PC-3 (cell line): ENCODE measurements at regions not wholly inside any gene's neighbourhood (a gene's known extent, or its start where the extent isn't known, plus 50 kb on each side); places are given as distances from the start of the nearest gene placed in this dataset.

Source experiments
- ATAC-seq: fragments of 200-7000 bp; cut with Tn5 transposase; 2 replicates; pipeline ENCODE4 v1.9.1; 2020; ENCODE audit warnings: mild to moderate bottlenecking, moderate library complexity
- BruUV-seq: library from RNA; stranded (reverse); fragments of 400-500 nt; replicated peaks from 2 replicates; lab custom pipeline; 2021; lab: Mats Ljungman, UMichigan
- CTCF ChIA-PET: fragments of 300-600 bp; sonication (Branson Sonifier 250); formaldehyde crosslinking; loops from one replicate; lab custom pipeline; 2022; ENCODE audit warnings: antibody characterized with exemption; lab: Charles Lee
- POLR2A ChIA-PET: fragments of 300-600 bp; sonication (Branson Sonifier 250); formaldehyde crosslinking; loops from one replicate; lab custom pipeline; 2022; ENCODE audit warnings: antibody characterized with exemption; ENCODE audit not compliant: unreplicated experiment; lab: Charles Lee
- DNase-seq: peaks from one replicate; pipeline ENCODE4 v3.0.0-alpha.2; 2015
- H2AFZ ChIP-seq: fragments of 300-600 bp; sonication (generic); 2 replicates; pipeline ENCODE4 v1.6.0; 2016; ENCODE audit warnings: antibody characterized with exemption, low read length
- H3F3A ChIP-seq: fragments of 300-600 bp; sonication (generic); one replicate; pipeline ENCODE4 v1.6.0; 2017; ENCODE audit warnings: antibody characterized with exemption, low read length, control low read depth, mild to moderate bottlenecking; ENCODE audit not compliant: unreplicated experiment
- H3K27ac ChIP-seq: fragments of 300-600 bp; sonication (generic); 2 replicates; pipeline ENCODE4 v1.5.1; 2016; ENCODE audit warnings: mild to moderate bottlenecking, low read length
- H3K27me3 ChIP-seq: fragments of 300-600 bp; sonication (generic); 2 replicates; pipeline ENCODE4 v1.6.1; 2016; ENCODE audit warnings: low read length, mixed read lengths
- H3K36me3 ChIP-seq: fragments of 300-600 bp; sonication (generic); 2 replicates; pipeline ENCODE4 v1.6.1; 2016; ENCODE audit warnings: low read depth, mixed run types, low read length, mixed read lengths
- H3K4me1 ChIP-seq: fragments of 300-600 bp; sonication (generic); 2 replicates; pipeline ENCODE4 v1.5.1; 2016; ENCODE audit warnings: low read length; ENCODE audit not compliant: insufficient read depth
- H3K4me2 ChIP-seq: fragments of 300-600 bp; sonication (generic); 2 replicates; pipeline ENCODE4 v1.6.0; 2016; ENCODE audit warnings: low read length
- H3K4me3 ChIP-seq: fragments of 300-600 bp; sonication (generic); 2 replicates; pipeline ENCODE4 v1.5.1; 2016; ENCODE audit warnings: mild to moderate bottlenecking, low read length, mixed read lengths
- H3K79me2 ChIP-seq: fragments of 300-600 bp; sonication (generic); 2 replicates; pipeline ENCODE4 v1.6.1; 2017; ENCODE audit warnings: low read length, mixed read lengths
- H3K9ac ChIP-seq: fragments of 300-600 bp; sonication (generic); 2 replicates; pipeline ENCODE4 v1.6.0; 2016; ENCODE audit warnings: mild to moderate bottlenecking, low read length
- H3K9me2 ChIP-seq: fragments of 300-600 bp; sonication (generic); replicated peaks from 2 replicates; pipeline ENCODE4 v1.6.1; 2016; ENCODE audit warnings: mixed run types, low read length, mixed read lengths
- H3K9me3 ChIP-seq: fragments of 300-600 bp; sonication (generic); 2 replicates; pipeline ENCODE4 v1.6.1; 2016; ENCODE audit warnings: low read length, mixed read lengths
- H4K20me1 ChIP-seq: fragments of 300-600 bp; sonication (generic); 2 replicates; pipeline ENCODE4 v1.6.1; 2016; ENCODE audit warnings: low read length, mixed read lengths
- EZH2 ChIP-seq: fragments of 300-600 bp; sonication (generic); IDR thresholded peaks from one replicate; pipeline ENCODE4 v1.6.1; 2017; ENCODE audit warnings: antibody characterized with exemption, mild to moderate bottlenecking, low read length; ENCODE audit not compliant: unreplicated experiment
- EZH2phosphoT487 ChIP-seq: fragments of 300-600 bp; sonication (generic); IDR thresholded peaks from 2 replicates; pipeline ENCODE4 v1.6.1; 2018; ENCODE audit warnings: mild to moderate bottlenecking, antibody characterized with exemption, low read length, borderline replicate concordance
- intact Hi-C: fragments of 100-400 bp; cut with micrococcal nuclease; formaldehyde crosslinking; loops from 2 replicates; pipeline ENCODE4 v1.9.0; 2023
- TF ChIP-seq, protein P1 (sequence below): fragments of 300-600 bp; sonication (generic); conservative IDR thresholded peaks from 2 replicates; pipeline ENCODE4 v1.5.1; 2017; ENCODE audit warnings: antibody characterized with exemption, low read depth, mild to moderate bottlenecking, low read length

DNA sequence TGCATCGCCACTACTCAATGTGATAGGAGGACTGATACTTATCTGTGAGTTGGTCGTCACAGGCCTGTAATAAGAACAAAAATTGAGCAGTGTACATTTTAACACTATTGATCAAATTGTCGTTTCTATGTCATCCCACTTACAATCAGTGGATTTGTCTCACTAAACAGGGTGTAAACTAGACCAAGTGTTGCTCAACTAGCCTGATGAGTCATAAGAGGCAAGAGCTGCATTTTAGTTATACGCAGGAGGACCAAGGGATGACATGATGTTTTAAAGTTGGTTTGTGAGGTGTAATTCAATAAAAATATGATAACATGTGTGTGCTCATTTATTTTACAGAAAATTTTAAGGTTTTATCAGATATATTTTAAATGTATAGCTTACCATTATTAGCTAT, 1239.2 kb downstream of the REEP3 start:
- BruUV-seq, result no TSS peak
- H3F3A ChIP-seq, result no peaks in the 10 kb centered on the region
- intact Hi-C loops, result loop anchor here (10.0 kb wide), 1 partner anchor 56 kb away; no protein-coding TSS in a partner anchor
- H3K9ac ChIP-seq, result no peak overlapping the region
- peak; percentile 37; the same call in 1 of the 2 replicates for ATAC-seq
- no peaks in the 10 kb centered on the region for H3K4me1 ChIP-seq
- ChIA-PET CTCF (no interaction called here), POLR2A (no interaction called here)
- no peaks in the 10 kb centered on the region for H4K20me1 ChIP-seq
- H3K27ac ChIP-seq, result no peak overlapping the region
- H3K9me3 ChIP-seq, result no peaks in the 10 kb centered on the region
- H3K4me3 ChIP-seq, result no peak overlapping the region
- H3K4me2 ChIP-seq, result no peak overlapping the region
- TF ChIP-seq EZH2phosphoT487 (no peak), EZH2 (no peak)
- TF ChIP-seq, protein P1, sequence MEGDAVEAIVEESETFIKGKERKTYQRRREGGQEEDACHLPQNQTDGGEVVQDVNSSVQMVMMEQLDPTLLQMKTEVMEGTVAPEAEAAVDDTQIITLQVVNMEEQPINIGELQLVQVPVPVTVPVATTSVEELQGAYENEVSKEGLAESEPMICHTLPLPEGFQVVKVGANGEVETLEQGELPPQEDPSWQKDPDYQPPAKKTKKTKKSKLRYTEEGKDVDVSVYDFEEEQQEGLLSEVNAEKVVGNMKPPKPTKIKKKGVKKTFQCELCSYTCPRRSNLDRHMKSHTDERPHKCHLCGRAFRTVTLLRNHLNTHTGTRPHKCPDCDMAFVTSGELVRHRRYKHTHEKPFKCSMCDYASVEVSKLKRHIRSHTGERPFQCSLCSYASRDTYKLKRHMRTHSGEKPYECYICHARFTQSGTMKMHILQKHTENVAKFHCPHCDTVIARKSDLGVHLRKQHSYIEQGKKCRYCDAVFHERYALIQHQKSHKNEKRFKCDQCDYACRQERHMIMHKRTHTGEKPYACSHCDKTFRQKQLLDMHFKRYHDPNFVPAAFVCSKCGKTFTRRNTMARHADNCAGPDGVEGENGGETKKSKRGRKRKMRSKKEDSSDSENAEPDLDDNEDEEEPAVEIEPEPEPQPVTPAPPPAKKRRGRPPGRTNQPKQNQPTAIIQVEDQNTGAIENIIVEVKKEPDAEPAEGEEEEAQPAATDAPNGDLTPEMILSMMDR, result no peak
- no peaks in the 10 kb centered on the region for H3K9me2 ChIP-seq
- no peaks in the 10 kb centered on the region for H3K36me3 ChIP-seq
- no peak overlapping the region for H2AFZ ChIP-seq
- H3K79me2 ChIP-seq, result no peaks in the 10 kb centered on the region
- DNase-seq, result peak; percentile 62
- no peaks in the 10 kb centered on the region for H3K27me3 ChIP-seq

DNA sequence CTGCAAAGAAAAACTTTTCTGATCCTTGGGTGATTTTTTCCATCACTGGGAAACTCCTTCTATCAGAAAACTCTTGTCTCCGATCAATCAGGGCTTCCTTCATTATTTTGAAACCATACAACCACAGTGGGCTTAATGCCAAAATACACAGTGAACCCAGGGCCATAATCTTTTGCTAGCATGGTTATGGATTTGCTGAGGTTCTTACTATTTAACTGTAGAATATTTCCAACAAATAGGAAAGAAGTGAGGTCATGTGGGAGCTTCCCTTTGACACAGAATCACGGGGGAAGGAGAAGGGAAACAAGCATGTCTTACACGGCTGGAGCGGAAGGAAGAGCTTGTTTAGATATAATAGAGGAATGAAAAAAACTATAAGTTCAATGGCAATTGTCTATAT, 1241.7 kb downstream of the REEP3 start:
- CTCF ChIA-PET, result no interaction called here
- Histone ChIP-seq H3K9ac (no peak overlapping the region), H2AFZ (no peak overlapping the region), H3K9me2 (no peaks in the 10 kb centered on the region), H3K4me2 (no peak overlapping the region), H3K79me2 (no peaks in the 10 kb centered on the region), H3K27ac (no peak overlapping the region), H3F3A (no peaks in the 10 kb centered on the region), H3K27me3 (no peaks in the 10 kb centered on the region), H3K4me1 (no peaks in the 10 kb centered on the region), H3K4me3 (no peak overlapping the region), H3K36me3 (no peaks in the 10 kb centered on the region), H4K20me1 (no peaks in the 10 kb centered on the region), H3K9me3 (no peaks in the 10 kb centered on the region)
- intact Hi-C loops, result loop anchor here (10.0 kb wide), 1 partner anchor 58 kb away; no protein-coding TSS in a partner anchor
- no peak for ATAC-seq
- POLR2A ChIA-PET, result no interaction called here
- TF ChIP-seq EZH2, result no peak
- no peak for TF ChIP-seq EZH2phosphoT487
- TF ChIP-seq, protein P1, result no peak
- DNase-seq, result no peak
- no TSS peak for BruUV-seq

DNA sequence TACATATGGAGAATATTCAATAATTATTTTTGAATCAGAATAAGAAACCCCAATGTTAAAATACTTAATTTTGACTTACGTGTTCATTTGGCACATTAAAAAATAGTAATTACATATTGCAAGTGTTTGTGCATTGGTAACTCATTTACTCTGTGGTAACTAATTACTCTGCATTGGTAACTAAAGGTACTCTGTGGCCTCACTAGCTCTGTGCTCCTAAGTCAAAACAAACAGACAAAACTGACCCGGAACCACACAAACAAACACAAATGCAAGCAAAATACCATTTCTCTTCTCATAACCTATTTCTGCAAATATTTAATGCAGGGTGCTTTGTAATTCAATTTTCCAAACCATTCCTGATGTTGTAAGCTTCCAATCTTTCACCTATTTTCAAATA, 1244.3 kb downstream of the REEP3 start:
- Histone ChIP-seq H4K20me1 (no peaks in the 10 kb centered on the region), H3K36me3 (no peaks in the 10 kb centered on the region), H3K9me3 (no peaks in the 10 kb centered on the region), H3K9me2 (no peaks in the 10 kb centered on the region), H3K4me2 (no peak overlapping the region), H3K27ac (no peak overlapping the region), H3K79me2 (no peaks in the 10 kb centered on the region), H3K4me1 (0 out of 2 replicates have a peak, but pooled peaks cover 6% of the 10 kb centered on the region), H3F3A (no peaks in the 10 kb centered on the region), H3K27me3 (no peaks in the 10 kb centered on the region), H2AFZ (no peak overlapping the region), H3K9ac (no peak overlapping the region), H3K4me3 (no peak overlapping the region)
- no peak for ATAC-seq
- ChIA-PET CTCF (no interaction called here), POLR2A (no interaction called here)
- intact Hi-C loops, result loop anchor here (10.0 kb wide), 1 partner anchor 61 kb away; no protein-coding TSS in a partner anchor
- DNase-seq, result no peak
- TF ChIP-seq EZH2phosphoT487, result no peak
- TF ChIP-seq, protein P1, result no peak
- no peak for TF ChIP-seq EZH2
- BruUV-seq, result no TSS peak
